ENCODE measurements at regions not wholly inside any gene's neighbourhood (a gene's known extent, or its start where the extent isn't known, plus 50 kb on each side); places are given as distances from the start of the nearest gene placed in this dataset.

DNA sequence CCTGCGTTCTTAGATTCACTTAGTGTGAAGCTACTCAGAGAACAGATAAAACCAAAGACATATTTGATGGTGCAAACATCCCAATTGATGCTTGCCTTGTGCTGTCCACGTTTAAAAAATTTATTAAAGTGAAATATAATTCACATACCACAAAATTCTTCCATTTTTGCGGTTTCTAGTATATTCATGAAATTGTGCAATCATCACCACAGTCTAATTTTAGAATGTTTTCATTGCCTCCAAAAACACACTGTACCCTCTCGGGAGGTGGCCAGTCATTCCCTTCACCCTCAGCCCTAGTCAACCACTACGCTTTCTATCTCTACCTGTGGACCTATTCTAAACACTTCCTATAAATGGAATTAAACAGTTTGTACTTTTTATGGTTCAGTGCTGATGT is 1109.2 kb downstream of the FLRT2 start:
- peaks cover 4% of the 10 kb centered on the region for H3K9me3 Mint-ChIP-seq
- H3K4me3 Mint-ChIP-seq = no peak overlapping the region
- no peak overlapping the region for H3K27ac Mint-ChIP-seq
- no peaks in the 10 kb centered on the region for H3K36me3 Mint-ChIP-seq (ENCODE audit: low read depth)
- no peaks in the 10 kb centered on the region for H3K27me3 Mint-ChIP-seq
- no peaks in the 10 kb centered on the region for H3K4me1 Mint-ChIP-seq (ENCODE audit: low read depth)

DNA sequence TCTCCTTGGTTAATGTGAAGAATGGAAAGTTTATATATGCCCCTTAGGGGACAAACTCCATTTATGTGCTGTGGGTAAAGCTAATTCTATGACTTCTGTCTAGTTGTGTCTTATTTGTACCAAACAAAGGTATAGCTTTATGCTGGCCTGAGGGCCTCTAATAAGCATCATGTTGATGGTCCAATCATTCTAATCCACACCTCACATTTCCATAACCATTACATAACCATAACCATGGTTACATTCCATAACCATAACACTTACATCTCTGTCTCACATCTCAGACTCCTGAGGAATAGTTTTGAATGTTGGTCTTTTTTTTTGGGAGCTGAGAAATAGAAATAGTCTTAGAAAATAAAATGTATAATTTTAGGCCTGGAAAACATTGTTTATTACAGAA is 1097.1 kb downstream of the FLRT2 start:
- Mint-ChIP-seq H3K9me3 (peaks cover 4% of the 10 kb centered on the region), H3K4me3 (no peak overlapping the region), H3K36me3 (ENCODE audit: low read depth) (no peaks in the 10 kb centered on the region), H3K4me1 (ENCODE audit: low read depth) (no peaks in the 10 kb centered on the region), H3K27ac (no peak overlapping the region), H3K27me3 (no peaks in the 10 kb centered on the region)

DNA sequence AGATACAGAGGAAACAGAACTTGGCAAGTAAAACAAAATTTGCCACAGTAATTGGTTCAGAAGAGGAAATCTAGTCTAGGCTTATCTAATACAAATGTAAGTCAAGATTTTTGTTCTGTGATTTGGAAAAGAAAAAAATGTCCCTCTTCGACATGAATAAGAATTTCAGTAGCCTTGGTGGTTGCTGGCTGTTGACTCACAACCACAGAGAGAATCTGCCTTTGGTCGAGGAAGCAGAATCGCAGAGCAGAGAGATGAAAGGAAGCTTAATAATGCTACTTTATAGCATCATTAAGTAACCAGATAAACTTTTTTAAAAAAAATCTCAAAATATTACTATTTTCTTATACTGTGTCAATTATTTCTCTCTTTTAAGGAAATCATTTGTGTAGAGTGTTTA is 1096.6 kb downstream of the FLRT2 start:
- H3K27me3 Mint-ChIP-seq = no peaks in the 10 kb centered on the region
- no peaks in the 10 kb centered on the region for H3K4me1 Mint-ChIP-seq (ENCODE audit: low read depth)
- H3K9me3 Mint-ChIP-seq = peaks cover 8% of the 10 kb centered on the region
- no peak overlapping the region for H3K4me3 Mint-ChIP-seq
- H3K27ac Mint-ChIP-seq = no peak overlapping the region
- H3K36me3 Mint-ChIP-seq (ENCODE audit: low read depth) = no peaks in the 10 kb centered on the region

DNA sequence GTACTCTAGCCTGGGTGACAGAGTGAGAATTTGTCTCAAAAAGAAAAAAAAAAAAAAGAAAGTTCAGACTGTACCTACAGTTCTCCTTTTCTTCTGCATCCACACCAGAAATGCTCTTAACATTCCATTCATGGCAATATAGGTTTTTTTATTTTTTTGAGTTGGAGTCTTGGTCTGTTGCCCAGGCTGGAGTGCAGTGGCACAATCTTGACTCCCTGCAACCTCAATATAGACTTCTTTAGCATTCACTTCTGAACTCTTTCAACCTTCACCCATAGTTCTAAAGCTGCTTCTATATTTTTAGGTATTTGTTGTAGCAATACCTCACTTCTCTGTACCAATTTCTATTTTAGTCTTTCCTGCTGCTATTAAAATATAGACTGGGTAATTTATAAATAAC is 1095.7 kb downstream of the FLRT2 start:
- H3K27ac Mint-ChIP-seq = no peak overlapping the region
- no peaks in the 10 kb centered on the region for H3K4me1 Mint-ChIP-seq (ENCODE audit: low read depth)
- H3K4me3 Mint-ChIP-seq = no peak overlapping the region
- no peaks in the 10 kb centered on the region for H3K36me3 Mint-ChIP-seq (ENCODE audit: low read depth)
- no peaks in the 10 kb centered on the region for H3K27me3 Mint-ChIP-seq
- peaks cover 8% of the 10 kb centered on the region for H3K9me3 Mint-ChIP-seq

DNA sequence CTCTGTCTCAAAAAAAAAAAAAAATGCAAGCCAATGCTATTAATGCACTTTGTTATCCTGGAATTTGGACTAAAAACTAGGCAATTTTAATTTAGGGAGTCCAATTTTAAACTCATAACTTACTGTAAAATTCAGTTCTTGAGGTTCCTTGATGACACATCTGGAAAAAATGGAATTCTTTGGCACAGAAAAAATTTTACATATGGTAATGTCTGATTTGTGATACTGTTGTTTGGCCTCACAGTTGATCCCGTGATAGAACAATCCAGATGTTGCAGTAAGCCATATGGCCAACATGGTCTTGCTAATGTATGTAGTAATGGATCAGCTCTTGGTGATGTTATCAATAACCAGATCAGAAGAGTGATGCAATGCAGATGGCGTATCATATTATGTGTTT is 1089.8 kb downstream of the FLRT2 start:
- H3K9me3 Mint-ChIP-seq = peaks cover 4% of the 10 kb centered on the region
- no peaks in the 10 kb centered on the region for H3K27me3 Mint-ChIP-seq
- no peaks in the 10 kb centered on the region for H3K4me1 Mint-ChIP-seq (ENCODE audit: low read depth)
- H3K36me3 Mint-ChIP-seq (ENCODE audit: low read depth) = no peaks in the 10 kb centered on the region
- H3K4me3 Mint-ChIP-seq = no peak overlapping the region
- no peak overlapping the region for H3K27ac Mint-ChIP-seq

DNA sequence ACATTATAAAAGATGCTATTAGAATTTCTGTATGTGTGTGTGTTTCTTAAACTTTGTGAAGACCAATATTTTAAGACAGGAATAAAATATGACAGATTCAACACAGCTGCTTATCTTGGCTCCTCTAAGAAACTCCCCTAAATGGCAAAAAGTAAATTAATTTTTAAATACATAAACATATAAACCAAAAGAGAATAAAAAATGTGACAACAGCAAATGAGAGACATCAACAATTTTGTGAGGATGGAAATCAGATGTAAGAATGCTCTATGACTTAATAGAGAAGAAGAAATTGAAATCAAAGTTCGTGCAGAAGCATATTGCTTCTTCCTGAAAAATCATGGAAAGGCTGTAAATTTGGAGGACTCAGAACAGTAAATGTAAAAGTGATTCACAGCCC is 1083.8 kb downstream of the FLRT2 start:
- Mint-ChIP-seq H3K27me3 (no peaks in the 10 kb centered on the region), H3K36me3 (ENCODE audit: low read depth) (no peaks in the 10 kb centered on the region)

DNA sequence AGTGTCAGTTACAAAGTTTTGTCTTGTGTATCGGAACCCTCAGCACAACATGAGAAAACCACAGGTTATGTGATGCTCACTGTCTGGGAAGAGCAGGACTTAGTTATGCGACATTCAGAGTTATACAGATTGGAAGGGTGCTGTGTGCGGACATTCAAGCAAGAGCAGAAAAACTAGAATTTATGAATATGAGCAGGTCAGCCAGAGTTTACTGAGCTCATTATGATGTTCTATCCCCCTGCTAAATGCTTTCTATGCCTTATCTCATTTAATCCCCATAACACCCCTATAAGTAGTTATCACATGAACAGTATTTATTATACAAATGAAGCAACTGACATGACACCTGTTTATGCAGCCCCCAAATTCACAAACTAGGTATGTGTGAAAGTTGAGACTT is 1083.2 kb downstream of the FLRT2 start:
- no peak overlapping the region for H3K27ac Mint-ChIP-seq
- no peak overlapping the region for H3K4me3 Mint-ChIP-seq
- no peaks in the 10 kb centered on the region for H3K27me3 Mint-ChIP-seq
- H3K4me1 Mint-ChIP-seq (ENCODE audit: low read depth) = no peaks in the 10 kb centered on the region
- no peaks in the 10 kb centered on the region for H3K36me3 Mint-ChIP-seq (ENCODE audit: low read depth)
- H3K9me3 Mint-ChIP-seq = no peaks in the 10 kb centered on the region

More for the DNA sequence above, 1083.8 kb downstream of the FLRT2 start:
- Mint-ChIP-seq H3K4me3 (no peak overlapping the region), H3K27ac (no peak overlapping the region), H3K4me1 (ENCODE audit: low read depth) (no peaks in the 10 kb centered on the region), H3K9me3 (no peaks in the 10 kb centered on the region)

DNA sequence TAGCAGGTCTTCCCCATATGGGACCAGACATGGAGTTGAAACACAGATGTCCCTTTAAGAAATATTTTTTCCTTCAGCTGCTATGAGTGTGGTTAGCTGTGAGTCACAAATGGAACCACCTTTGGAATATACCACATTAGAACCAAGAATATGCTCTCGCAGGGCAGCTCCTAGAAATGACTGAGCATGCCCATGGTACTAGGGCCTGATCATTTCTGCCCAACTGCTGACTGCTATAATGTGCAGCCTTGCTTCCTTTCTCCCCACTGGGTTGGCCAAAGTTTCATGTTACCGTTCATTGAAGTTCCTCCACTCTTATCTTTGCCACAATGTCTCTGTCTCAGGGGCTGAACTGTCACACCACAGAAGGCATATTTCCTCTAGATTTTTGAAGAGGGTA is 1074.6 kb downstream of the FLRT2 start:
- no peaks in the 10 kb centered on the region for H3K27me3 Mint-ChIP-seq
- no peak overlapping the region for H3K27ac Mint-ChIP-seq
- H3K36me3 Mint-ChIP-seq (ENCODE audit: low read depth) = no peaks in the 10 kb centered on the region
- peaks cover 17% of the 10 kb centered on the region for H3K9me3 Mint-ChIP-seq
- H3K4me3 Mint-ChIP-seq = no peak overlapping the region
- no peaks in the 10 kb centered on the region for H3K4me1 Mint-ChIP-seq (ENCODE audit: low read depth)

DNA sequence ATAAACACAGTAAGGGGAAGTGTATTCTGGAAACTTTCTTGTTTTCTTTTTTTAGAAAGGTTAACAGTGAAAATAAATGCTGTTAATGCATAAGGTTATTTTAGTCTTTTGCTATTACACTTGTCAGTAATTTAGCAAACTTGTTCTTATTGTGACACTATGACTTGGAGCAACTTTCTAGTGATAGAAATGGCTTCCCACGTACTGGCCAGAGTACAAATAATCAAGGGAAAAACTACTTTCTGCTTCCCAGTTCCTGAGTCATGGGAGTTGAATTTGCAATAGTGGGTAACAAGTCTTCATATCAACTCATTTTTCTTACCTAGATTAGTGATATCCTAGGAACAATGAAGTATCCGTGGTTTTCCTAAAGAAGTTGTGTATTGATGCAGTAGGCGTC is 1072.3 kb downstream of the FLRT2 start:
- no peaks in the 10 kb centered on the region for H3K4me1 Mint-ChIP-seq (ENCODE audit: low read depth)
- no peak overlapping the region for H3K4me3 Mint-ChIP-seq
- no peaks in the 10 kb centered on the region for H3K27me3 Mint-ChIP-seq
- H3K36me3 Mint-ChIP-seq (ENCODE audit: low read depth) = no peaks in the 10 kb centered on the region
- peaks cover 17% of the 10 kb centered on the region for H3K9me3 Mint-ChIP-seq
- H3K27ac Mint-ChIP-seq = no peak overlapping the region

DNA sequence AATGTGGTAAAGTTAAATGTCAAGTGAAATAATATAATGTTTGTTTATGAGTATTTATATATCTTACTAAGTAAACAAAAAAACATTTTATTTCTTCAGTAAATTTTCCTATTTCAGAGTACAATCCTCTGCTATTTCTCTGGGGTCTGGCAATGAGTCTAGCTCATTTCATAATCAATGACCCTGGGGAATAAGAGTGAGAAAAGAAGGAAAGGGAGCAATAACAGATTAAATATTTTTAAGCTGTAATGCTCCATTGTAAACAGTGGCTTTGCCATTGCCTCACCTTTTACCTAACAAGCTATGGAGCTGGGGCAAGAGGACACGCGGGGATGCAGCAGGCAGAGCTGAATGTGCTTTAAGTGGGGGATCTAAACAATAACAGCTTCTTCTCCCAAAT is 1071.9 kb downstream of the FLRT2 start:
- Mint-ChIP-seq H3K4me3 (no peak overlapping the region), H3K9me3 (peaks cover 17% of the 10 kb centered on the region), H3K27me3 (no peaks in the 10 kb centered on the region), H3K36me3 (ENCODE audit: low read depth) (no peaks in the 10 kb centered on the region), H3K4me1 (ENCODE audit: low read depth) (no peaks in the 10 kb centered on the region), H3K27ac (no peak overlapping the region)

DNA sequence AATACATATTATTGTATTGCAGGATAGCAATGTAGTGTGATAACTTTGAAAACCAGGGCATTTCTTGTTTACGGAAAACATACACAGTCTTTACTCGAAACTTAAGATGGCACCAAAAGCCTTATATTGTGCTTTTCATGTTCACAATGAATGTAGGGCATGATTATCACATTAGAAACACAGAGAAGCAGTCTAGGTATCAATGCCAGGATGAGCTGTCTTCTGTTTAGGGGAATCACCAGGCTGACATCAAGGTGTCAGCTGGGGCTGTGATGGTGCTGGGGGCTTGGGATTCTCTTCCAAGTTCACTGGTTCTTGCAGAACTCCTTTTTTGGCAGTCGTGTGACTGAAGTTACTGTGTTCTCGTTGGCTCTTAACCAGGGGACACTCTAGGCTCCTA is 1067.3 kb downstream of the FLRT2 start:
- H3K9me3 Mint-ChIP-seq = peaks cover 9% of the 10 kb centered on the region
- no peaks in the 10 kb centered on the region for H3K4me1 Mint-ChIP-seq (ENCODE audit: low read depth)
- no peak overlapping the region for H3K27ac Mint-ChIP-seq
- H3K36me3 Mint-ChIP-seq (ENCODE audit: low read depth) = no peaks in the 10 kb centered on the region
- no peaks in the 10 kb centered on the region for H3K27me3 Mint-ChIP-seq
- no peak overlapping the region for H3K4me3 Mint-ChIP-seq

DNA sequence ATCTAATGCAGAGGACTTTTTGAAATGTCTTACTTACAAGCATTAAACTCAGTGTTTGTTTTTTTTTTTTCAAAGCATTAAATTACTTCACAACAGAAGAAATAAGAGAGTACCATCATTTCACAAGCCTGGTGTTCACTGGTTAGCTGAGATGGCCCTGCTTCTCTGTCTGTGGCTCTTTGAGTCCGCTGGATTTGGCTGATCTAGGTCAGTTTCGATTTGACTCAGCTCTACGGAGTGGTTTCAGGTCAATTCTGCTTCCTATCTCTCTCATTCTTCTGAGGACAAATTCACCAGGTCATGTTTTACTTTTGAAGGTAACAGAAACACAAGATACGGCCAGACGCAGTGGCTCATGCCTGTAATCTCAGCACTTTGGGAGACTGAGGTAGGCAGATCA is 1066.1 kb downstream of the FLRT2 start:
- Mint-ChIP-seq H3K27ac (no peak overlapping the region), H3K36me3 (ENCODE audit: low read depth) (no peaks in the 10 kb centered on the region), H3K9me3 (peaks cover 9% of the 10 kb centered on the region), H3K27me3 (no peaks in the 10 kb centered on the region), H3K4me1 (ENCODE audit: low read depth) (no peaks in the 10 kb centered on the region), H3K4me3 (no peak overlapping the region)

DNA sequence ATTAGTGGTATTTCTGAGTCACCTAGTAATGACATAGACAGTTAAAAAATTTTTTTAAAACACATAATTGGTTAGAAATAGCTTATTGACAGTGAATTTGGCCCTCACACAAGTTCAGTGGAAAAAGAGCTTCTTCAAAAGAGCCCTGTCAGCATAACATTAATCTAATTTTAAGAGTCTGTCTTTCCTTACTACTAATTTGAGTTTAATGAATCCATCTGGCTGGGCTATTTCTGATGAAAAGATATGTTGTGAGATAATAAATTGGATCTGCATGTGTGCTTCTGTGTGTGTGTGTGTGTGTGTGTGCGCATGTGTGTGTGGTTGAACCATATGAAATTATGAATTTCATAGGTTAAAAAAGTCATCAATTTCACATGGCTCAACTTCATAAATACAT is 1045.2 kb downstream of the FLRT2 start:
- no peaks in the 10 kb centered on the region for H3K27me3 Mint-ChIP-seq
- no peak overlapping the region for H3K27ac Mint-ChIP-seq
- no peak overlapping the region for H3K4me3 Mint-ChIP-seq
- no peaks in the 10 kb centered on the region for H3K36me3 Mint-ChIP-seq (ENCODE audit: low read depth)
- H3K4me1 Mint-ChIP-seq (ENCODE audit: low read depth) = no peaks in the 10 kb centered on the region
- H3K9me3 Mint-ChIP-seq = peaks cover 18% of the 10 kb centered on the region

DNA sequence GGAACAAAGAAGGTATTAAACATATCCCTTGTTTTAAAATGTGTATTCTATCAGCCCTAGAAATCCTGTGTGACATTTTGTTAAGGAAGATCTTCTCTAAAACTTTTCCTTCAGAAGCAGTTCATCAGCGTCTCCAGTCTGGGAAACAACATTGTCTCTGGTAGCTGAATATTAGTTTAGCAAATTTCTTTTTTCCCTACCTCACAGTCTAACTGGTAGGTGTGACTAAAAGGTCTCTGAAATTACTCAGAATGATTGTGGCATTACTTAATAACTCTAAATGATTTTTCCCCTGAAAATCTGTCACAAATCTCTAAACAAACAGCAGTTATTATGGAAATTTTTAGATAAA is 1044.8 kb downstream of the FLRT2 start:
- H3K9me3 Mint-ChIP-seq = peaks cover 18% of the 10 kb centered on the region
- no peaks in the 10 kb centered on the region for H3K36me3 Mint-ChIP-seq (ENCODE audit: low read depth)
- H3K27me3 Mint-ChIP-seq = no peaks in the 10 kb centered on the region
- H3K4me1 Mint-ChIP-seq (ENCODE audit: low read depth) = no peaks in the 10 kb centered on the region
- H3K4me3 Mint-ChIP-seq = no peak overlapping the region
- no peak overlapping the region for H3K27ac Mint-ChIP-seq

DNA sequence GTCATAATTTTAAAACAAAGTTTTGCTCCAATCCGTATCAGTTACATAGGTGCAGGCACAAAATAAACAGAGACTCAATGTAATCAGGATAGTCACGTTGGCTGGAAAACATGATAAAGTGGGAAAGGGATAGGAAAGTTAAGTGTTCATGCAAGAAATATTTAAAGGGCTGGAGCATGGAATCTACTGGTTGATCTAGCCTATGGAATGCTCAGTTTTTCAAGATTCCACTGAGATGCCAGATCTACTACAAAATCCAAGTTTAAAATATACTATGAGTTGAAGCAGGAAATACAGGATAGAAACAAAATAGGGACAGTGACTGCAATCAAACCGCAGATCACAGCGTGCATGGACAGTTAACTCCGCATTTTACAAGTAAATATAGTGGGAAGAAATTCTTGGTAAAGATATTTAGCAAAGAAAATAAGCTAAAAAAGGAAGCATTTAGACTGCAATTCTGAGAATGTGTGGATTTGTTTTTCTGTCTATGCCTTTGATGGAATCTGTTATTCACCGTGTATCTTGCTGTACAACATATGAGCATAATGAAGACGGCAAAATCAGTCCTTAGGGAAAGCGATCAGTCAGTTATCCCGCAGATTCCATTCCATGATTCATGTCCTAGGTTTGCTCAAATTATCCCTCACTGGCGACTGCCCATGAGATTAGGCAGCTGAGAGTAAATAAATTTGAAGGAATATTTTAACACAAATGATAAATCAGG is 1044.3 kb downstream of the FLRT2 start:
- Mint-ChIP-seq H3K4me3 (no peak overlapping the region), H3K9me3 (peaks cover 18% of the 10 kb centered on the region), H3K36me3 (ENCODE audit: low read depth) (no peaks in the 10 kb centered on the region), H3K4me1 (ENCODE audit: low read depth) (no peaks in the 10 kb centered on the region), H3K27me3 (no peaks in the 10 kb centered on the region), H3K27ac (no peak overlapping the region)

DNA sequence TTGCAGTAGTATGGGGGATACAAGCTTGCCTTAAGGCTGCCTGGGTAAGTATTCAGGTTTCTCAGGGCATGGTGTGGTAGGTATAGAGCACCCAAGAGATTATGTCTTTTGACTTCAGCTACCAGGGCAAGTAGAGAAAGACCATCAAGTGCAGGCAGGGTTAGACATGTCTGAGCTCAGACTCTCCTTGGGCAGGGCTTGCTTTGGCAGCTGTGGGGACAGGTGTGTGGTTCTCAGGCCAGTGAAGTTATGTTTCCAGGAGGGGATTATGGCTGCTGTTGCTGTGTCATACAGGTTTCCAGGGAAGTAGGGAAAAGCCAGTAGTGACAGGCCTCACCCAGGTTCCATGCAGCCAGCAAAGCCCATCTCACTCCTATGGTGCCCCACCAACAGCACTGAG is 1040.4 kb downstream of the FLRT2 start:
- H3K4me1 Mint-ChIP-seq (ENCODE audit: low read depth) = no peaks in the 10 kb centered on the region
- H3K27ac Mint-ChIP-seq = no peak overlapping the region
- no peaks in the 10 kb centered on the region for H3K36me3 Mint-ChIP-seq (ENCODE audit: low read depth)
- H3K9me3 Mint-ChIP-seq = peaks cover 10% of the 10 kb centered on the region
- no peak overlapping the region for H3K4me3 Mint-ChIP-seq
- no peaks in the 10 kb centered on the region for H3K27me3 Mint-ChIP-seq

Measured in stimulated activated naive CD8-positive, alpha-beta T cell treated with anti-CD3 and anti-CD28 coated beads, Interleukin-15, Interleukin-2, amounts not matched to agents 100 ng/mL and 50 ng/mL, for 24 hours (primary cell).